BLaER1 (cell line): ENCODE measurements at regions not wholly inside any gene's neighbourhood (a gene's known extent, or its start where the extent isn't known, plus 50 kb on each side); places are given as distances from the start of the nearest gene placed in this dataset.

ENCODE experiments used
- H3K27ac ChIP-seq: shearing (Covaris generic); formaldehyde crosslinking; 2 replicates; pipeline ENCODE4 v1.8.1; 2022
- H3K27me3 ChIP-seq: shearing (Covaris generic); formaldehyde crosslinking; 2 replicates; pipeline ENCODE4 v1.8.1; 2022
- H3K36me3 ChIP-seq: shearing (Covaris generic); formaldehyde crosslinking; 2 replicates; pipeline ENCODE4 v1.8.1; 2022
- H3K4me1 ChIP-seq: shearing (Covaris generic); formaldehyde crosslinking; 2 replicates; pipeline ENCODE4 v1.8.1; 2022
- H3K4me2 ChIP-seq: shearing (Covaris generic); formaldehyde crosslinking; 2 replicates; pipeline ENCODE4 v1.8.1; 2022
- H3K4me3 ChIP-seq: shearing (Covaris generic); formaldehyde crosslinking; 2 replicates; pipeline ENCODE4 v1.8.1; 2022
- H3K9ac ChIP-seq: shearing (Covaris generic); formaldehyde crosslinking; 2 replicates; pipeline ENCODE4 v1.8.1; 2022
- H3K9me3 ChIP-seq: shearing (Covaris generic); formaldehyde crosslinking; 2 replicates; pipeline ENCODE4 v1.8.1; 2022
- H4K20me1 ChIP-seq: shearing (Covaris generic); formaldehyde crosslinking; 2 replicates; pipeline ENCODE4 v1.8.1; 2022
- Cebpa-rat ChIP-seq: shearing (Covaris generic); IDR thresholded peaks from 2 replicates; pipeline ENCODE4 v1.8.1; 2022

- no peak for TF ChIP-seq Cebpa-rat
- Histone ChIP-seq H3K27me3 (peaks cover 11% of the 10 kb centered on the region), H3K9me3 (no peaks in the 10 kb centered on the region), H3K4me1 (peaks cover 26% of the 10 kb centered on the region), H3K36me3 (no peaks in the 10 kb centered on the region), H4K20me1 (no peaks in the 10 kb centered on the region), H3K27ac (no peak overlapping the region), H3K4me2 (no peak overlapping the region), H3K4me3 (no peak overlapping the region), H3K9ac (no peak overlapping the region)
Measured at GRCh38 chr2:120673205-120673550, 62.5 kb upstream of the GLI2 start.

DNA sequence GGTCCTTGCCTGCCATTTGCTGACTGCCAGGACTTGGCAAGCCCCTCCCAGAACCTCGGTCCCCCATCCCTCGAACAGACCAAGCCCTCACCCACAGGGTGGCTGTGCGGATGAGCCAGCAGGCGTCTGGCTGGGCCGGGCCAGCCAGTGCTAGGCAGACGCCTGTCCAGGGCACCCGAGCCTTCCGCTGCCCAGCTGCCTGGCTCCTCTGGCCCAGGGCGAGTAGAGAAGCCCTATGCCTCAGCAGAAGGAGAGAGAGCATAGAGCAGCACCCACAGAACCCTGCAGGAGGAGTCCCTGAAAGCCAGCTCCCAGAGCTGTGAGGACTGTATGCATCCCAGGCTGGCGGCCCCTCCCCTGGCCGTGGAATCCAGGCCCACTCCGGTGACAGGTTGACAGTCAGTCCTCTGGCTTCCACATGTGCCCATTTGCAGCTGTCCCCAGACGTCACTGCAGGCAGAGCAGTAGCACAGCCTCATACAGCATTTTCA is 62.1 kb upstream of the GLI2 start:
- Histone ChIP-seq H3K4me2 (no peak overlapping the region), H3K36me3 (no peaks in the 10 kb centered on the region), H3K4me3 (no peak overlapping the region), H3K27me3 (peaks cover 11% of the 10 kb centered on the region), H4K20me1 (no peaks in the 10 kb centered on the region), H3K4me1 (peaks cover 31% of the 10 kb centered on the region), H3K27ac (no peak overlapping the region), H3K9me3 (no peaks in the 10 kb centered on the region), H3K9ac (no peak overlapping the region)
- no peak for TF ChIP-seq Cebpa-rat

- Histone ChIP-seq H3K9ac (no peak overlapping the region), H3K36me3 (no peaks in the 10 kb centered on the region), H4K20me1 (0 out of 2 replicates have a peak, but pooled peaks cover 4% of the 10 kb centered on the region), H3K9me3 (no peaks in the 10 kb centered on the region), H3K27me3 (peaks cover 11% of the 10 kb centered on the region), H3K27ac (no peak overlapping the region), H3K4me1 (peaks cover 31% of the 10 kb centered on the region), H3K4me2 (no peak overlapping the region), H3K4me3 (no peak overlapping the region)
- no peak for TF ChIP-seq Cebpa-rat
Measured at GRCh38 chr2:120674246-120675170, 61.2 kb upstream of the GLI2 start.

GRCh38 chr2:120675460-120676130 is 60.1 kb upstream of the GLI2 start:
- H4K20me1 ChIP-seq, result 0 out of 2 replicates have a peak, but pooled peaks cover 4% of the 10 kb centered on the region
- H3K9ac ChIP-seq, result no peak overlapping the region
- H3K27ac ChIP-seq, result no peak overlapping the region
- peaks cover 27% of the 10 kb centered on the region for H3K4me1 ChIP-seq
- H3K9me3 ChIP-seq, result no peaks in the 10 kb centered on the region
- no peak overlapping the region for H3K4me2 ChIP-seq
- no peaks in the 10 kb centered on the region for H3K36me3 ChIP-seq
- TF ChIP-seq Cebpa-rat, result no peak
- H3K27me3 ChIP-seq, result peaks cover 11% of the 10 kb centered on the region
- no peak overlapping the region for H3K4me3 ChIP-seq

DNA sequence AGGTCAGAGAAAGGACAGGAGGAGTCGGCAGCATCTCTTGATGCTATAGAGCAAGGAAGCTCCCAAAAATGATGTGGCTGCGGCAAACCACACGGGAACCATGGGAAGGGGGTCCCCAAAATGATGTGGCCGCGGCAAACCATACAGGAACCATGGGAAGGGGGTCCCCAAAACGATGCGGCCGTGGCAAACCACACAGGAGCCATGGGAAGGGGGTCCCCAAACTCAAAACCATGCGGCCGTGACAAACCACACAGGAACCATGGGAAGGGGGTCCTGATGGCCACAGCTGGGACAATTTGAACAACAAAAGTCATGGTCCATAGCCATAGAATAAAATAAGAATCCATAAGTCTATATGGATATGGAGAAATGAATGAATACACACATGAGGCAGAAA is 58.4 kb upstream of the GLI2 start:
- Histone ChIP-seq H3K27ac (no peak overlapping the region), H3K9ac (no peak overlapping the region), H3K4me1 (peaks cover 20% of the 10 kb centered on the region), H3K4me2 (no peak overlapping the region), H4K20me1 (0 out of 2 replicates have a peak, but pooled peaks cover 4% of the 10 kb centered on the region), H3K9me3 (no peaks in the 10 kb centered on the region), H3K36me3 (no peaks in the 10 kb centered on the region), H3K4me3 (no peak overlapping the region), H3K27me3 (peaks cover 11% of the 10 kb centered on the region)
- TF ChIP-seq Cebpa-rat, result no peak

- Histone ChIP-seq H3K27ac (no peak overlapping the region), H3K4me3 (no peak overlapping the region), H3K4me2 (no peak overlapping the region), H3K4me1 (peaks cover 20% of the 10 kb centered on the region), H4K20me1 (0 out of 2 replicates have a peak, but pooled peaks cover 4% of the 10 kb centered on the region), H3K36me3 (no peaks in the 10 kb centered on the region), H3K27me3 (peaks cover 11% of the 10 kb centered on the region), H3K9me3 (no peaks in the 10 kb centered on the region), H3K9ac (no peak overlapping the region)
- no peak for TF ChIP-seq Cebpa-rat
Measured at GRCh38 chr2:120677696-120678247, 57.9 kb upstream of the GLI2 start.

DNA sequence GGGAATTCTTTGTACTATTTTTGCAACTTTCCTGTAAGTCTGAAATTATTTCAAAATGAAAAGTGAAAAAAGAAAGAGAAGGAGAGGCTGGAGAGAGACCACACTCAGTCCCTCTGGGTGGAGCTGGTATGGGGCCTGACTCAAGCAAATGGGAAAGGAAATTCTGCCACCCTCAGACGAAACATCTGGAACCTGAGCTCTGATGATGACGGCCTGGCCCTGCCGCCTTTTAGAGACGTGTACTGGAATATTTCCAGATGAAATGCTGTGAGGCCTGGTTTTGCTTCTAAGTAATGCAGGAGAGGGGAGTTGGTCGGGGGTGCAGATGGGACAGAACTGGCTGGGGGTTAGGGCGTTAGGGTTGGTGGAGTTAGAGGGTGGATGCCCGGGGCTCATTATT is 57.4 kb upstream of the GLI2 start:
- Histone ChIP-seq H3K9ac (no peak overlapping the region), H3K4me1 (peaks cover 20% of the 10 kb centered on the region), H3K4me3 (no peak overlapping the region), H3K4me2 (peak overlapping the region; percentile 74), H3K36me3 (no peaks in the 10 kb centered on the region), H3K27me3 (peaks cover 11% of the 10 kb centered on the region), H3K27ac (no peak overlapping the region), H3K9me3 (no peaks in the 10 kb centered on the region), H4K20me1 (0 out of 2 replicates have a peak, but pooled peaks cover 4% of the 10 kb centered on the region)
- no peak for TF ChIP-seq Cebpa-rat

- 0 out of 2 replicates have a peak, but pooled peaks cover 4% of the 10 kb centered on the region for H4K20me1 ChIP-seq
- no peak overlapping the region for H3K4me3 ChIP-seq
- peaks cover 11% of the 10 kb centered on the region for H3K27me3 ChIP-seq
- no peak for TF ChIP-seq Cebpa-rat
- H3K4me1 ChIP-seq, result peaks cover 20% of the 10 kb centered on the region
- no peaks in the 10 kb centered on the region for H3K9me3 ChIP-seq
- no peaks in the 10 kb centered on the region for H3K36me3 ChIP-seq
- H3K27ac ChIP-seq, result no peak overlapping the region
- peak overlapping the region; percentile 38; the same call in 1 of the 2 replicates for H3K9ac ChIP-seq
- H3K4me2 ChIP-seq, result peak overlapping the region; percentile 74
Measured at GRCh38 chr2:120678926-120679325, 56.7 kb upstream of the GLI2 start.

GRCh38 chr2:120679526-120679925 is 56.1 kb upstream of the GLI2 start:
- no peak overlapping the region for H3K27ac ChIP-seq
- TF ChIP-seq Cebpa-rat, result no peak
- 0 out of 2 replicates have a peak, but pooled peaks cover 4% of the 10 kb centered on the region for H4K20me1 ChIP-seq
- H3K4me1 ChIP-seq, result peaks cover 20% of the 10 kb centered on the region
- no peaks in the 10 kb centered on the region for H3K9me3 ChIP-seq
- no peak overlapping the region for H3K4me3 ChIP-seq
- peaks cover 11% of the 10 kb centered on the region for H3K27me3 ChIP-seq
- H3K4me2 ChIP-seq, result peak overlapping the region; percentile 74
- H3K9ac ChIP-seq, result no peak overlapping the region
- H3K36me3 ChIP-seq, result no peaks in the 10 kb centered on the region
